ENCODE measurements at regions not wholly inside any gene's neighbourhood (a gene's known extent, or its start where the extent isn't known, plus 50 kb on each side); places are given as distances from the start of the nearest gene placed in this dataset.

GRCh38 chr7:18444826-18445225 is 50.7 kb upstream of the HDAC9 start:
- no peak for TF ChIP-seq POLR2A (IDR thresholded peaks at IDR 0.05)
- TF ChIP-seq, protein P1, sequence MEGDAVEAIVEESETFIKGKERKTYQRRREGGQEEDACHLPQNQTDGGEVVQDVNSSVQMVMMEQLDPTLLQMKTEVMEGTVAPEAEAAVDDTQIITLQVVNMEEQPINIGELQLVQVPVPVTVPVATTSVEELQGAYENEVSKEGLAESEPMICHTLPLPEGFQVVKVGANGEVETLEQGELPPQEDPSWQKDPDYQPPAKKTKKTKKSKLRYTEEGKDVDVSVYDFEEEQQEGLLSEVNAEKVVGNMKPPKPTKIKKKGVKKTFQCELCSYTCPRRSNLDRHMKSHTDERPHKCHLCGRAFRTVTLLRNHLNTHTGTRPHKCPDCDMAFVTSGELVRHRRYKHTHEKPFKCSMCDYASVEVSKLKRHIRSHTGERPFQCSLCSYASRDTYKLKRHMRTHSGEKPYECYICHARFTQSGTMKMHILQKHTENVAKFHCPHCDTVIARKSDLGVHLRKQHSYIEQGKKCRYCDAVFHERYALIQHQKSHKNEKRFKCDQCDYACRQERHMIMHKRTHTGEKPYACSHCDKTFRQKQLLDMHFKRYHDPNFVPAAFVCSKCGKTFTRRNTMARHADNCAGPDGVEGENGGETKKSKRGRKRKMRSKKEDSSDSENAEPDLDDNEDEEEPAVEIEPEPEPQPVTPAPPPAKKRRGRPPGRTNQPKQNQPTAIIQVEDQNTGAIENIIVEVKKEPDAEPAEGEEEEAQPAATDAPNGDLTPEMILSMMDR (IDR thresholded peaks at IDR 0.05): no peak

Measured in Peyer's patch (tissue), 4 donors.